ENCODE measurements at regions not wholly inside any gene's neighbourhood (a gene's known extent, or its start where the extent isn't known, plus 50 kb on each side); places are given as distances from the start of the nearest gene placed in this dataset.

DNA sequence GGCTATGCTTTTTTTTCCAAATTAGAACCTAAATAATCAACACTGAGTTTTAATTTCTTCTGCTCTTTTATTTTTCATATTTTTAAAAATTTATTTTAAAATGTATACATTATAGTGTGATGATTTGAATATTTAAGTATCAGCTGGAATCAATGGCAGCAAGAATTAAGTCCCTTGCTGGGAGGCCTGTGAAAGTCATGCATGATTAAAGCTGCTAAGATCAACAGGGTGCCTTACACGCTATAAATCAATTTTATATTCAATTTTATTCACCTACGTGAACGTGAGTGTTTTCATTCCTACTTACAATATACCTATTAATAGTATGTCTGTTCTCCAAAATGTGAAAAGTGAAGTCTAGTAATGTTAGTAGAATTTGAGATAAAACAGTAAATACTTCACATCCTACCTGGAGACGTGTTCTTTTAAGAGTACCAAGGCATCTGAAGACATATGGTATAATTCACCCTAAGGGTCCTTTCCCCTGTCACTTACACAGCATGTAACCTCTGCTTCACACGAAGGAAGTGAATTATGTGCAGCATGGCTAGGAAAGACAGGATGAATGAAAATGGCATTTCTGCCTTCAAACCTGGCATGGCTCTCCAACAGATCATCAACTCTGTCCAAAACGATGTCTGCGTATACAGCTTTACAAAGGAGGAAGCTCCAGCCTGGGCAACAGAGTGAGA lies 640.4 kb upstream of the ROBO1 start:
- TF ChIP-seq, protein P1, sequence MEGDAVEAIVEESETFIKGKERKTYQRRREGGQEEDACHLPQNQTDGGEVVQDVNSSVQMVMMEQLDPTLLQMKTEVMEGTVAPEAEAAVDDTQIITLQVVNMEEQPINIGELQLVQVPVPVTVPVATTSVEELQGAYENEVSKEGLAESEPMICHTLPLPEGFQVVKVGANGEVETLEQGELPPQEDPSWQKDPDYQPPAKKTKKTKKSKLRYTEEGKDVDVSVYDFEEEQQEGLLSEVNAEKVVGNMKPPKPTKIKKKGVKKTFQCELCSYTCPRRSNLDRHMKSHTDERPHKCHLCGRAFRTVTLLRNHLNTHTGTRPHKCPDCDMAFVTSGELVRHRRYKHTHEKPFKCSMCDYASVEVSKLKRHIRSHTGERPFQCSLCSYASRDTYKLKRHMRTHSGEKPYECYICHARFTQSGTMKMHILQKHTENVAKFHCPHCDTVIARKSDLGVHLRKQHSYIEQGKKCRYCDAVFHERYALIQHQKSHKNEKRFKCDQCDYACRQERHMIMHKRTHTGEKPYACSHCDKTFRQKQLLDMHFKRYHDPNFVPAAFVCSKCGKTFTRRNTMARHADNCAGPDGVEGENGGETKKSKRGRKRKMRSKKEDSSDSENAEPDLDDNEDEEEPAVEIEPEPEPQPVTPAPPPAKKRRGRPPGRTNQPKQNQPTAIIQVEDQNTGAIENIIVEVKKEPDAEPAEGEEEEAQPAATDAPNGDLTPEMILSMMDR (IDR thresholded peaks at IDR 0.05), result no peak
- TF ChIP-seq EP300 (IDR thresholded peaks at IDR 0.05), result no peak
- TF ChIP-seq POLR2AphosphoS5 (IDR thresholded peaks at IDR 0.05), result no peak
- TF ChIP-seq POLR2A (IDR thresholded peaks at IDR 0.05), result no peak

All from suprapubic skin (tissue), 4 donors.